COLO668 (cell line): ENCODE measurements at regions not wholly inside any gene's neighbourhood (a gene's known extent, or its start where the extent isn't known, plus 50 kb on each side); places are given as distances from the start of the nearest gene placed in this dataset.
"Not testable (repeated sequence)": the region's sequence is repeated elsewhere in the genome, so short reads cannot be mapped to it uniquely, and the experiment has no call there.

Experiments used
- DNase-seq: peaks from one replicate; lab custom pipeline; 2025; ENCODE audit not compliant: unreplicated experiment; lab: John Stamatoyannopoulos, UW

DNA sequence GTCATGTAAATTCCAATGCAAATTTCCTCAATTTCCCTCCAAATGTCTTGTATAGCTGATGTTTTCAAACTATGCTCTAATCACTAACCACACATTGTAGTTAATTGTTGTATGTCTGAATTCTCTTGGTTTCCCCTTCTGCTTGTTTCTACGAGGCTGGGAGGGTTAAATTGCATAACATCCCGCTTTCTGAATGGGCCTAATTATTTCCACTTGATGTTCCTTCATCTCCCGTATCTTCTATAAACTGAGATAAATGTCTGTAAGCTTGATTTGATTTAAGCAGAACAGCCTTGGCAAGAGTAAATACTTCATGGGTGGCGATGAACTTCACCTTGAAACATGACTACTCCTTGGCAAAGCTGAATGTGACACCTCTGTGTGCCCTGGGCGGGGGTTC lies 72.2 kb downstream of the SERINC2 start:
- DNase-seq = no peak

DNA sequence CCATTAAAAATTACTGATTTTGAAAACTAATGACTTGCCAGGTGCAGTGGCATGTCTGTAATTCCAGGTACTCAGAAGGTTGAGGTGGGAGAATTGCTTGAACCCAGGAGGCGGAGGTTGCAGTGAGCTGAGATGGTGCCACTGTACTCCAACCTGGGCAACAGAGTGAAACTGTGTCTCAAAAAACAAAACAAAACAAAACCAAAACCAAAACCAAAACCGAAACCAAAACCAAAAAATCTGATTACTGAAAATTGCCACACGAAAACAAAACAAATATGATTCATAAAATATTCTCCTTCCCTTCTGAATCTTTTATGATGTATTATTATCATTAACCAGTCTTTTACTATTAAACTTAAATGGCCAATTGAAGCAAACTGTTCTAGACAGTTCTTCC lies 74.1 kb downstream of the SERINC2 start:
- DNase-seq = no peak

DNA sequence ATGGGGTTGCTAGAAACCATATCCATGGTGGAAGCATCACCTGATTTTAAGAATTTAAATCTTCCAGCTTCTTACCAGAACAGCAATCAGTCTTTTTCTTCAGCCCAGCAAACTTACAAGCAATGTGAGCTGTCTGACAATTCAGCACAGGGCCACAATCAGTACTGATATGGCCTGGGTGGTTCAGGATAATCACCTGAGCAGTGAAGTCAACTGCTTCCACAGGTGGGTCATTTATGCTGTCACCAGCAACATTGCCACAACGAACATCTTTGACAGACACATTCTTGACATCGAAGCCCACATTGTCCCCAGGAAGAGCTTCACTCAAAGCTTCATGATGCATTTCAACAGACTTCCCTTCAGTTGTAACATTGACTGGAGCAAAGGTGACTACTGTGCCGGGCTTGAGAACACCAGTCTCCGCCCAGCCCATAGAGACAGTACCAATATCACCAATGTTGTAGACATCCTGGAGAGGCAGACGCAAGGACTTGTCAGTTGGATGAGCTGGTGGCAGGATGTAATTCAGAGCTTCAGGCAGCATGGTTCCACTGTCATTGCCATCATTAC lies 74.8 kb downstream of the SERINC2 start:
- no peak for DNase-seq

DNA sequence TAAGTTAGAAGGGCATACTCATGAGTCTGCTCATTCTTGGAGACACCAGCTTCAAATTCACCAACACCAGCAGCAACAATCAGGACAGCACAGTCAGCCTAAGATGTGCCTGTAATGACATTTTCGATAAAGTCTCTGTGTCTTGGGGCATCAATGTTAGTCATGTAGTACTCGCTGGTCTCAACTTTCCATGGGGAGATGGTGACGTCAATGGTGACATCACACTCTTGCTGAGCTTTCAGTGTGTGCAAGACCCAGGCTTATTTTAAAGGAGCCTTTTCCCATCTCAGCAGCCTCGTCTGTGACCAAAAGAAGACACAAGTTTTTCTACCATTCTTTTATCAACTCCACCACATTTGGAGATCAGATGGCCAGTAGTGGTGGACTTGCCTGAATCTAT lies 75.5 kb downstream of the SERINC2 start:
- no peak for DNase-seq

DNA sequence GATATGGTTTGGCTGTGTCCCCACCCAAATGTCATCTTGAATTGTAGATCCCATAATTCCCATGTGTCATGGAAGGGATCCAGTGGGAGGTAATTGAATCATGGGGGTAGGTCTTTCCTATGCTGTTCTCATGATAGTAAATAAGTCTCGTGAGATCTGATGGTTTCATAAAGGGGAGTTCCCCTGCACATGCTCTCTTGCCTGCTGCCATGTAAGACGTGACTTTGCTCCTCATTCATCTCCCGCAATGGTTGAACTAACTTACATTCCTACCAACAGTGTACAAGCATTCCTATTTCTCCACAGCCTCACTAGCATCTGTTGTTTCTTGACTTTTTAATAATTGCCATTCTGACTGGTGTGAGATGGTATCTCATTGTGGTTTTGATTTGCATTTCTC lies 76.6 kb downstream of the SERINC2 start:
- not testable (repeated sequence) for DNase-seq

DNA sequence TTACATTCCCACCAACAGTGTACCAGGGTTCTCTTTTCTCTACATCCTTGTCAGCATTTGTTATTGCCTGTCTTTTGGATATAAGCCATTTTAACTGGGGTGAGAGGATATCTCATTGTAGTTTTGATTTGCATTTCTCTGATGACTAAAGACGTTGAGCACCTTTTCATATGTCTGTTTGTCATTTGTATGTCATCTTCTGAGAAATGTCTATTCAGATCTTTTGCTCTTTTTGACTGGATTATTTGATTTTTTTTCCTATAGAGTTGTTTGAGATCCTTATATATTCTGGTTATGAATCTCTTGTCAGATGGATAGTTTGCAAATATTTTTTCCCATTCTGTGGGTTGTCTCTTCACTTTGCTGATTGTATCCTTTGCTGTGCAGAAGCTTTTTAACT lies 77.6 kb downstream of the SERINC2 start:
- not testable (repeated sequence) for DNase-seq

DNA sequence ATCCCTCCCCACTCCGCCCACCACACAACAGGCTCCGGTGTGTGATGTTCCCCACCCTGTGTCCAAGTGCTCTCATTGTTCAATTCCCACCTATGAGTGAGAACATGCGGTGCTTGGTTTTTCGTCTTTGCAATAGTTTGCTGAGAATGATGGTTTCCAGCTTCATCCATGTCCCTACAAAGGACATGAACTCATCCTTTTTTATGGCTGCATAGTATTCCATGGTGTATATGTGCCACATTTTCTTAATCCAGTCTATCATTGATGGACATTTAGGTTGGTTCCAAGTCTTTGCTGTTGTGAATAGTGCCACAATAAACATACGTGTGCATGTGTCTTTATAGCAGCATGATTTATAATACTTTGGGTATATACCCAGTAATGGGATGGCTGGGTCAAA lies 81.0 kb upstream of the TINAGL1 start:
- DNase-seq = not testable (repeated sequence)

DNA sequence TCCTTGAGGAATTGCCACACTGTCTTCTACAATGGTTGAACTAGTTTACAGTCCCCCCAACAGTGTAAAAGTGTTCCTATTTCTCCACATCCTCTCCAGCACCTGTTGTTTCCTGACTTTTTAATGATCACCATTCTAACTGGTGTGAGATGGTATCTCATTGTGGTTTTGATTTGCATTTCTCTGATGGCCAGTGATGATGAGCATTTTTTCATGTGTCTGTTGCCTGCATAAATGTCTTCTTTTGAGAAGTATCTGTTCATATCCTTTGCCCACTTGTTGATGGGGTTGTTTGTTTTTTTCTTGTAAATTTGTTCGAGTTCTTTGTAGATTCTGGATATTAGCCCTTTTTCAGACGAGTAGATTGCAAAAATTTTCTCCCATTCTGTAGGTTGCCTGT lies 80.5 kb upstream of the TINAGL1 start:
- not testable (repeated sequence) for DNase-seq

DNA sequence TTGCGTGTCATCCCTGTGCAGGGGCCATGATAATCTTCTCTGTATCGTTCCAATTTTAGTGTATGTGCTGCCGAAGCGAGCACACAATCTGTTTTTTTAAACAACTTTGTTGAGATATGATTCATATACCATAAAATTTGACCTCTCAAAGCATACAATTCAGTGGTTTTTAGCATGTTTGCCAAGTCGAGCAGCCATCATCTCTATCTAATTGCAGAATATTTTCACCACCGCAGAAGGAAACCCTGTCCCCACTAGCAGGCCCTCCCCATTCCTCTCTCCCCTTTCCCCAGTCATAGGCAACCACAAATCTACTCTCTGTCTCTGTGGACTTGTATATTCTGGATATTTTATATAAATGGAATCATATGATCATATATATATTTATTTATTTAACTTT lies 78.7 kb upstream of the TINAGL1 start:
- DNase-seq = no peak

DNA sequence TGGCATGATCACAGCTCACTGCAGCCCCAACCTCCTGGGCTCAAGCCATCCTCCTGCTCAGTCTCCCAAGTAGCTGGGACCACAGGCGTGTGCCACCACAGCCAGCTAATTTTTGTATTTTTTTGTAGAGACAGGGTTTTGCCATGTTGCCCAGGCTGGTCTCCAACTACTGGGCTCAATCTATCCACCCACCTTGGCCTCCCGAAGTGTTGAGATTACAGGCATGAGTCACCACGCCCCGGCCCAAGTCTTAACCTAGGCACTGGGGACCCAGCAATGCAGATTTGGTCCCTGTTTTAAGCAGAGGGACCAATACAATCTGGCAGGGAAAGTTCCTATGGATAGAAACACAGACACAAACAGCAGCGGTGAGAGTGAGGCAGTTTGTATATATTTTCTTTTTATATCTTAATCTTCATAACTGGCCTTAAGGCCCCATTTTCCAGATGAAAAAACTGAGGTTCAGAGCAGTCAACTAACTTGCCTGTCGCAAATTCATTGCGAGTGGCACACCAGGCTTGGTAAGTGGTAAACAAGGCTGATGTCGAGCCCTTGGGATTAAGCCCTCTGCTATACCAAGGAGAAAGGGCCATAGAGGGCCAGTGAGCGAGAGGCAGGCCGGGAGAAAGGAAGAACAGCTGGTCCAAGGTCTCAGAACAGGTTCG lies 77.8 kb upstream of the TINAGL1 start:
- DNase-seq = no peak

DNA sequence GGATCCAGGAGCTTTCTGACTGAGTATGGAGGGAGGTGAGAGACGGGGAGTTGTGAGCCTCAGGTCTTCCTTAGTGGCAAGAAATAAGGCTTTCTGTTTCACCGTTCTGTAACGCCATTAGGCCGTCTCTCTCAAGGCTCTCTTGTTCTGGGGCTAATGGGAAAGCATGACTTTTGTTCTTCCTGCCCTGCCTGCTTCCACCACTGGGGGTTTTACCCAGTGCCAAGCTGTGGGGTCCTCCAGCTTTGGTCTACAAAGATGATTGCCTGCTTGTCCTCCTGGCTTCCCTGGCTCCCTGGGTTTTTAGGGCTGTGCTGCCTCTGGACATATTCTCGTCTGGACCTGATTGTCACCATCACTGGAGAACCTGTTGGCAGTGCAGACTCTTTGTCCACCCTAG lies 74.8 kb upstream of the TINAGL1 start:
- DNase-seq = no peak

DNA sequence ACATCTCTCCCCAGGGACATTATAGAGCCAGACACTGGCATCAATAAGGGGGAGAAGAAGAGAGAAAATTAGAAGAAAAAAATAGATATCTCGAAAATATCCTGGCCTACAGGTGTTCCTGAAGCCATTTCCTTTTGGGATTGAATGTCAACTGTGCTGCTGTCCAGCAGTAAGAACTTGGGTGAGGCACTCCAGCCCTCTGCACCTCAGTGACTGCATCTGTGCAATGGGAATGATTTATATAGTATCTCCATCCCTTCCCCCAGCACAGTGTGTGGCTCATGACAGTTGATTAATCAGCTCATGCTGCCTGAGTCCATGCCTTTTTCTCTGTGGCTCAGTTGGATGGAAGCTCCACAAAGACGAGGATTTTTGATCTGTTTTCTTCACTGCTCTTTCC lies 74.1 kb upstream of the TINAGL1 start:
- DNase-seq = no peak

DNA sequence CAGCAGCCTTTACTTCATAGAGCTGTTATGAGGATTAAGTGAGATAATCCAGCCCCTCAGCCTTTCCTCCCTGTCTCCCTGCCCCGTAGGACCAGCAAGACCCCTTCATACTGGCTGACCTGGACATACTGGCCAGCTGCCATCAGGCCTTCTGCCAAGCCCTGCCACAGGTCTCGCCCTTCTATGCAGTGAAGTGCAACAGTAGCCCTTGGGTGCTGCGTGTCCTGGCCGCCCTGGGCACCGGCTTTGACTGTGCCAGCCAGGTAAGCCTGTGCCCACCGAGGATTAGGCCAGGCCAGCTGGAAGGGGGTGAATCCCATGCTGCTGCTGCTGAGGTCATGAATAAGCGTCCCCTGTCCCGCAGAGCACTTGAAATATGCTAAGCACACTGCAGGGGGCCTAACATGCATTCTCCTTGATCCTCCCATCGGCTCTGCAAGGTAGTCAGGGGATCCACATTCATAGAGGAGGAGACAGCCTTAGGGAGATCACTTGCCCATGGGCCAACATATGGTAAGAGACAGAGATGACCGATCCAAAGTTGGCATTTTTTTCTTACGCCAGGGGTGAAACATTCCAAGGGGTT lies 73.3 kb upstream of the TINAGL1 start:
- no peak for DNase-seq

DNA sequence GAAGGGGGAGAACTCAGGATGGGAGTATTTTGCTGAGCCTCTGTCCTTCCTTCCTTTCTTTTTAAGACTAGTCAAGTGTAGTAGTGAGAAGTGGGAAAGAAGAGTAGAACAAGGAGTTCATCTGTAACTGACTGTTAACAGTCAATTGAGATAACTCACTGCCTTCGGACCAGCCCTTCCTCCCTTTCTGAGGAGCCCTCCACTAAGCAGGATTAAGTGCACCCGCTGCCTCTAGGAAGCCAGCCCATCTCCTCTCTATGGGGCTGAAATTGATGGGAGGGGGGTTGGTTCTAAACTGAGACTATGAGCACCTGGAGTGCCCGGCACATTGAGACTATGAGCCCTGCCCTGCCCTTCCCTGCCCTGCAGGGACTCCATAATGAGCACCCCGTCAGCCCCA lies 72.7 kb upstream of the TINAGL1 start:
- DNase-seq = no peak

DNA sequence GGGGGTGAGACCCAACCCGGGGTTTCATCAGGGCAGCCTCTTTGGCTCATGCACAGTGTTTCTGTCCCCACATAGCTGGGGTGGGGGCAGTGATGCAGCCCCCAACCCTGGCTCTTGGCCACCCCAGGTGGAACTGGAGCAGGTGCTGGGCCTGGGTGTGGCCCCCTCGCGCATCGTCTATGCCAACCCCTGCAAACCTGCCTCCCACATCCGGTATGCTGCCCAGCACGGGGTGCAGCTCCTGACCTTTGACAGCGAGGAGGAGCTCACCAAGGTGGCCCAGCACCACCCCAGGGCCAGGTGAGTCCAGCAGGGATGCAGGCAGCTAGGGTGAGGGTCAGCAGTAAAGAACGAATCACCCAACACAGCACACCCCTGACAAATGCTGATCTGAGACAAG lies 72.3 kb upstream of the TINAGL1 start:
- DNase-seq = no peak

DNA sequence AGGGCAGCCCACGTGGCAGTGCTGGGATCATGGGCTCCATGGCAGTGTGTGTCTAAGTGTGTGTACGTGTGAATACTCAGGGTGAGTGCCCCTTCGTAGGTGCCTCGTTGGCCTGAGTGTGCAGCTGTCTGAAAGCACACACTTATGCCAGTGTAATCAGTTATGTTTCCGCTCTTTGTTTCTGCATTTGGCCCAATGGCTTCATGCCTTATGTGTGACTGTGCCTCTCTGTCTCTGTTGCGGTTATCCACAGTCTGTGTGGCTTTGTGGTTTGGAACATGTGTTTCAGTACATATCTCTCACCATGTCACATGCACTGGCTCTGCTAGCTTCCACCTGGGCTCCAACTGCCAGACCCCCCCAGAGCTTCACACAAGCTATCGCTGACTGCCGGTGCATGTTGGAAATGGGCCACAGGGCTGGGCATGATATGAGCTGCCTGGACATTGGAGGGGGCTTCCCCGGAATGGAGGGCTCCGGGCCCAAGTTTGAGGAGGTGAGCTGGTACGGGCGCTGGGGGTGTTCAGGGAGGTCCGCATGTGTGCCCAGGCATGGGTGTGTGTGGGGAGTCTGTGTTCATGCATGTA lies 70.3 kb upstream of the TINAGL1 start:
- DNase-seq = no peak

DNA sequence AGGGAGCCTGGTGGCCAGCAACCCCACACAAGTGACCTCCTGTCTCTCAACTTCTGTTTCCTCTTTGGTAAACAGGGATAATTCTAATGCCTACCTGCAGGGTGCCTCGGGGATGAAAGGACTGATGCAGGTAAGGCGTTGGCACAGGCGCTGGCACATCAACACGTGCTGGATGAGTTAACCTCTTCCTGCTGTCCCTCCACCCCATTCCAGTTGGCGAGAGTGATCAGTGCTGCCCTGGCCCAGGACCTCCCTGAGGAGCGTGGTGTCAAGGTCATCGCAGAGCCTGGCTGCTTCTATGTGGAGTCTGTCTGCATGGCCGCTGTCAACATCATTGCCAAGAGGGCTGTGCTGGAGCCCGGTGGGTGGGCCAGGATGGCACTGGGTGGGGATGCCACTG lies 69.1 kb upstream of the TINAGL1 start:
- no peak for DNase-seq

DNA sequence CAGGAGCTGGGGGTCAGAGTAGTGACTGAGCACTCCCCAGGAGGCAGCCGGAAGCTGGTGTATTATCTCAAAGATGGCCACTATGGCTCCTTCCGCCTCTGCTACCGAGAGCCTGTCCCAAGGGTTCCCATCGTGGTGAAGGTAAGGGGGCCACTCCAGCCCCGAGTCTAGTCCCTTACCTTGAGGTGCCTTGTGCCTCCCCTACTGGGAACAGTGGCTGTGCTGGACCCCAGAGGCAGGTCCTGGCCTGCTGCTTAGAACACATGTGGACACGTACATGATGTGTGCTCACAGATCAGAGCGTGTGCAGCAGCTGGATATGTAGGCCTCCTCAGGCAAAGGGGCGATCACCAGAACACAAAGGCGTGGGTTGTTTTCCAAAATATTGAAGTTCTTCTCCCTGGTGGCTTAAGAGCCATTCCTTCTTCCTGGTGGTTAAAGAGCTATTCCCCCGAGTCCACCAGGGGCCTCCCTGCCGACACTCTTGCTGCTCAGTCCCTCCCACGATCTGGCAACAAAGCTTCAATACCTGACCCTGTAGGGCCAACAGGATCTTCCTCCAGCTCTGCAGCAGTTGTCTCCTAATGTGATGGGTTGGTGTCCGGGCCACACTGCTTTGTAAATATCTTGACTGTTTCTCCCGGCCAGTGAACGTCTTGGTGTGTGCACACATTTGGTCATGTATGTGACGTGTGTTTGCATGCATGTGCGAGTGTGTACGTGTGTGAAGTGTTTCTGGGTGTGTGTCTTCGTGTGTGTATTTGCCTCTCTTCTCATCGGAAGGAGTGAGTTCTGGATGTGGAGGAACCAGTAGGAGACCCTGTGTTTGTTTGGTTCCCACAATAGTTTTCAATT lies 68.4 kb upstream of the TINAGL1 start:
- DNase-seq = no peak

DNA sequence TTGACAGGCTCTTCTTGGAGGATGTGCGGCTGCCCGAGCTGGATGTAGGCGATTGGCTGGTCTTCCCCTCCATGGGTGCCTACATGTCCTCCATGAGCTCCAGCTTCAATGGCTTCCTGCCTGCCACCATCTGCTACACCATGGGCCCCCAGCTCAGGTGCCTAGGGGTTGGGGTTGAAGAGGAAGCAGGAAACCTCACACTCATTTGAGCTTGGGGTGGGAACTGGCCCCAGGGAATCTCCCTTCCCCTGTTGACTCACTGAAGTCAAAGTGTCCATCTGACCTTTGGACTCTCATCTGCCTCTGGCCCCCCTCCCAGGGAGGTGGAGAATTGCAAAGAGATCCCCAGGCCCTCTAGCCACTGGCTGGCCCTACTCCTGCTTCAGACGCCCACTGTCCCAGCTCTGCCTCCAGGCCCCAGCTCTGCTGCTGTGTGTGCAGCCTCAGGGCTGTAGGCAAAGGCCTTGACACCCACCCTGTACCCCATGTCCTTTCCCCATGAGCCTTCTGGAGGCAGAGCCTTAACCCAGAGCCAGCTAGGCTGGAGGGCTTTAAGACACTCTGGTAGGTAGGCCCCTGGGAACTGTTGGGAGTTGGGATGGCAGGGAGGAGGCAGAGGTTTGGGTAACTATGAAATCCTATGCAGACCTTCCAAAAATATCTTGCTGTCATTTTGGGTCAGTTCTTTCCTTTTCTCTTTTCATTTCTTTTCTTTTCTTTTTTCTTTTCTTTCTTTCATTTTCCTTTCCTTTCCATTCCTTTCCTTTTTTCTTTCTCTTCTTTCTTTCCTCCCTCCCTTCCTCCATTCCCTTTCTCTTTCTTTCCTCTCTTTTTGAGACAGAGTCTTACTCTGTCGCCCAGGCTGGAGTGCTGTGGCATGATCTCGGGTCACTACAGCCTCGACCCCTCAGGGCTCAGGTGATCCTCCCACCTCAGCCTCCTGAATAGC lies 66.9 kb upstream of the TINAGL1 start:
- DNase-seq = peak; percentile 84

DNA sequence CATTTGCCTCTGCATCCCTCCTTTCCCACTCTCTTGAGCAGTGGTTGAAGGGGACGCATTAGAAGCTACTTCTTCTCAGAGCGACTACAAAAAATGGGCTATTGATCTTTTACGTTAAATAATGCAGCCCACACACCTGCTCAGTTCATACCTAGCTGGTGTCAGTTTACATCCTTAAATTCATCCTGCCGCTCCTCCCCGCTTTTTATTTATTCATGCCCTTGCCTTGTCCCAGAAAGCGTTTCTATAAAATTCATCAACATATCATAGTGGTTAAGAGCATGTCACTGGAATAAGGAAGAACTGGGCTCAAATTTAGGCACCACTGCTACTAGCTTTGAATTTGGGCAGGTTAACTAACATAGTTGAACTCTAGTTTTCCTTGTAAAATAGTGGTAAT lies 66.0 kb upstream of the TINAGL1 start:
- peak; percentile 65 for DNase-seq
